ENCODE measurements at regions not wholly inside any gene's neighbourhood (a gene's known extent, or its start where the extent isn't known, plus 50 kb on each side); places are given as distances from the start of the nearest gene placed in this dataset.
"Not testable (repeated sequence)": the region's sequence is repeated elsewhere in the genome, so short reads cannot be mapped to it uniquely, and the experiment has no call there.

GRCh38 chrY:12310832-12311231 is 390.2 kb upstream of the USP9Y start:
- no peaks in the 10 kb centered on the region for H3K4me1 Mint-ChIP-seq (ENCODE audit: low read depth)
- no peak overlapping the region for H3K27ac Mint-ChIP-seq
- no peaks in the 10 kb centered on the region for H3K36me3 Mint-ChIP-seq (ENCODE audit: low read depth)
- H3K4me3 Mint-ChIP-seq, result no peak overlapping the region
- H3K9me3 Mint-ChIP-seq, result peaks cover 7% of the 10 kb centered on the region
- no peaks in the 10 kb centered on the region for H3K27me3 Mint-ChIP-seq

GRCh38 chrY:12327751-12328150 is 373.3 kb upstream of the USP9Y start:
- Mint-ChIP-seq H3K27me3 (no peaks in the 10 kb centered on the region), H3K27ac (no peak overlapping the region), H3K4me1 (ENCODE audit: low read depth) (no peaks in the 10 kb centered on the region), H3K36me3 (ENCODE audit: low read depth) (no peaks in the 10 kb centered on the region), H3K4me3 (no peak overlapping the region), H3K9me3 (no peaks in the 10 kb centered on the region)

GRCh38 chrY:12331917-12332316 is 369.1 kb upstream of the USP9Y start:
- H3K4me3 Mint-ChIP-seq; H3K4me1 Mint-ChIP-seq (ENCODE audit: low read depth); H3K36me3 Mint-ChIP-seq (ENCODE audit: low read depth); H3K27me3 Mint-ChIP-seq; H3K27ac Mint-ChIP-seq; H3K9me3 Mint-ChIP-seq: not testable (repeated sequence)

- Mint-ChIP-seq H3K4me1 (ENCODE audit: low read depth) (no peaks in the 10 kb centered on the region), H3K4me3 (no peak overlapping the region), H3K9me3 (no peaks in the 10 kb centered on the region), H3K27me3 (no peaks in the 10 kb centered on the region), H3K27ac (no peak overlapping the region), H3K36me3 (ENCODE audit: low read depth) (no peaks in the 10 kb centered on the region)
Measured at GRCh38 chrY:12343211-12343610, 357.8 kb upstream of the USP9Y start.

GRCh38 chrY:12348181-12348580 is 352.9 kb upstream of the USP9Y start:
- Mint-ChIP-seq H3K27ac (no peak overlapping the region), H3K4me3 (no peak overlapping the region), H3K36me3 (ENCODE audit: low read depth) (no peaks in the 10 kb centered on the region), H3K4me1 (ENCODE audit: low read depth) (no peaks in the 10 kb centered on the region), H3K27me3 (no peaks in the 10 kb centered on the region), H3K9me3 (no peaks in the 10 kb centered on the region)

- Mint-ChIP-seq H3K4me3 (no peak overlapping the region), H3K36me3 (ENCODE audit: low read depth) (no peaks in the 10 kb centered on the region), H3K27me3 (no peaks in the 10 kb centered on the region), H3K27ac (no peak overlapping the region), H3K9me3 (no peaks in the 10 kb centered on the region), H3K4me1 (ENCODE audit: low read depth) (no peaks in the 10 kb centered on the region)
Measured at GRCh38 chrY:12357204-12357603, 343.8 kb upstream of the USP9Y start.

- H3K9me3 Mint-ChIP-seq, result no peaks in the 10 kb centered on the region
- H3K36me3 Mint-ChIP-seq (ENCODE audit: low read depth), result no peaks in the 10 kb centered on the region
- no peaks in the 10 kb centered on the region for H3K4me1 Mint-ChIP-seq (ENCODE audit: low read depth)
- no peaks in the 10 kb centered on the region for H3K27me3 Mint-ChIP-seq
- H3K27ac Mint-ChIP-seq, result no peak overlapping the region
- H3K4me3 Mint-ChIP-seq, result no peak overlapping the region
Measured at GRCh38 chrY:12357655-12358054, 343.4 kb upstream of the USP9Y start.

- Mint-ChIP-seq H3K27me3 (no peaks in the 10 kb centered on the region), H3K4me1 (ENCODE audit: low read depth) (no peaks in the 10 kb centered on the region), H3K36me3 (ENCODE audit: low read depth) (no peaks in the 10 kb centered on the region), H3K9me3 (no peaks in the 10 kb centered on the region), H3K4me3 (no peak overlapping the region), H3K27ac (no peak overlapping the region)
Measured at GRCh38 chrY:12358337-12358736, 342.7 kb upstream of the USP9Y start.

GRCh38 chrY:12359867-12360266 is 341.2 kb upstream of the USP9Y start:
- H3K4me3 Mint-ChIP-seq, result no peak overlapping the region
- H3K9me3 Mint-ChIP-seq, result no peaks in the 10 kb centered on the region

GRCh38 chrY:12360496-12360895 is 340.5 kb upstream of the USP9Y start:
- no peaks in the 10 kb centered on the region for H3K4me1 Mint-ChIP-seq (ENCODE audit: low read depth)
- no peaks in the 10 kb centered on the region for H3K27me3 Mint-ChIP-seq
- H3K9me3 Mint-ChIP-seq, result no peaks in the 10 kb centered on the region
- no peak overlapping the region for H3K27ac Mint-ChIP-seq
- no peak overlapping the region for H3K4me3 Mint-ChIP-seq
- no peaks in the 10 kb centered on the region for H3K36me3 Mint-ChIP-seq (ENCODE audit: low read depth)

More at GRCh38 chrY:12359867-12360266, 341.2 kb upstream of the USP9Y start:
- Mint-ChIP-seq H3K27me3 (no peaks in the 10 kb centered on the region), H3K27ac (no peak overlapping the region), H3K4me1 (ENCODE audit: low read depth) (no peaks in the 10 kb centered on the region), H3K36me3 (ENCODE audit: low read depth) (no peaks in the 10 kb centered on the region)

GRCh38 chrY:12365311-12365910 is 335.6 kb upstream of the USP9Y start:
- Mint-ChIP-seq H3K4me3 (no peak overlapping the region), H3K9me3 (no peaks in the 10 kb centered on the region), H3K27ac (no peak overlapping the region), H3K36me3 (ENCODE audit: low read depth) (no peaks in the 10 kb centered on the region), H3K27me3 (no peaks in the 10 kb centered on the region), H3K4me1 (ENCODE audit: low read depth) (no peaks in the 10 kb centered on the region)

- not testable (repeated sequence) for H3K36me3 Mint-ChIP-seq (ENCODE audit: low read depth); H3K4me1 Mint-ChIP-seq (ENCODE audit: low read depth); H3K9me3 Mint-ChIP-seq; H3K27ac Mint-ChIP-seq; H3K4me3 Mint-ChIP-seq; H3K27me3 Mint-ChIP-seq
Measured at GRCh38 chrY:12374588-12374987, 326.4 kb upstream of the USP9Y start.

GRCh38 chrY:12391655-12392559 is 309.1 kb upstream of the USP9Y start:
- H3K4me3 Mint-ChIP-seq; H3K27me3 Mint-ChIP-seq; H3K4me1 Mint-ChIP-seq (ENCODE audit: low read depth); H3K9me3 Mint-ChIP-seq; H3K36me3 Mint-ChIP-seq (ENCODE audit: low read depth); H3K27ac Mint-ChIP-seq: not testable (repeated sequence)

- Mint-ChIP-seq H3K36me3 (ENCODE audit: low read depth) (no peaks in the 10 kb centered on the region), H3K4me1 (ENCODE audit: low read depth) (no peaks in the 10 kb centered on the region), H3K27ac (no peak overlapping the region), H3K9me3 (no peaks in the 10 kb centered on the region), H3K4me3 (no peak overlapping the region), H3K27me3 (no peaks in the 10 kb centered on the region)
Measured at GRCh38 chrY:12393190-12393589, 307.8 kb upstream of the USP9Y start.

- not testable (repeated sequence) for H3K36me3 Mint-ChIP-seq (ENCODE audit: low read depth); H3K4me3 Mint-ChIP-seq; H3K9me3 Mint-ChIP-seq; H3K27me3 Mint-ChIP-seq; H3K4me1 Mint-ChIP-seq (ENCODE audit: low read depth); H3K27ac Mint-ChIP-seq
Measured at GRCh38 chrY:12395381-12396120, 305.5 kb upstream of the USP9Y start.
